BE2C (cell line): ENCODE measurements at regions not wholly inside any gene's neighbourhood (a gene's known extent, or its start where the extent isn't known, plus 50 kb on each side); places are given as distances from the start of the nearest gene placed in this dataset.

Source experiments
- DNase-seq: peaks from one replicate; pipeline ENCODE4 v3.0.0-alpha.2; 2020
- H3K27me3 ChIP-seq: fragments of 250-450 bp; sonication (Bioruptor Pico); 2 replicates; pipeline ENCODE4 v1.5.1; 2020; ENCODE audit warnings: mild to moderate bottlenecking
- H3K36me3 ChIP-seq: fragments of 250-450 bp; sonication (Bioruptor Pico); 2 replicates; pipeline ENCODE4 v1.5.1; 2020; ENCODE audit warnings: mild to moderate bottlenecking
- H3K4me1 ChIP-seq: fragments of 250-450 bp; sonication (Bioruptor Pico); 2 replicates; pipeline ENCODE4 v1.5.1; 2020
- H3K4me3 ChIP-seq: 2 replicates; pipeline ENCODE4 v1.5.1; 2011; ENCODE audit warnings: low read depth, low read length
- H3K9me3 ChIP-seq: fragments of 250-450 bp; sonication (Bioruptor Pico); 2 replicates; pipeline ENCODE4 v1.5.1; 2020
- TF ChIP-seq, protein P1 (sequence below): IDR thresholded peaks from 2 replicates; pipeline ENCODE4 v1.5.1; 2012; ENCODE audit warnings: mild to moderate bottlenecking, low read depth, low read length

DNA sequence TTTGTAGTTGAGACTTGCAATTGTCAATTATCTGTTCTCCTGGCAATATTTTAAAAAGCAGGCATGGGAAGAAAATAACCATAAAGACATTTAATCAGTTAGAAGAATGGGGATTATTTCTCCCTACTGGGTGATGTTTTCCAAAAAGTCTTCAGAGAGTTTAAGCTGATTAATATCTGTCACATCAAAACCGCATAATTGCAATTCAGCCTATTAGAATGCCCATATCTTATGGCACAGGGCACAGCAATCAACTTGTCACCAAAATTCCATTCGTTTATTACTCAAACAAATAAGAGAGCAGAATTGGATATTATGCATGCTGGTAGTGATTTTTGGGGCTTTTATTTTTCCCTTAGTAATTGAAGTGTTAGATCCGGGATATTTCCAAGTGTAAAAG, 218.7 kb downstream of the RNF144B start:
- Histone ChIP-seq H3K9me3 (no peaks in the 10 kb centered on the region), H3K27me3 (no peaks in the 10 kb centered on the region), H3K4me1 (no peaks in the 10 kb centered on the region), H3K36me3 (no peaks in the 10 kb centered on the region), H3K4me3 (no peak overlapping the region)
- TF ChIP-seq, protein P1, sequence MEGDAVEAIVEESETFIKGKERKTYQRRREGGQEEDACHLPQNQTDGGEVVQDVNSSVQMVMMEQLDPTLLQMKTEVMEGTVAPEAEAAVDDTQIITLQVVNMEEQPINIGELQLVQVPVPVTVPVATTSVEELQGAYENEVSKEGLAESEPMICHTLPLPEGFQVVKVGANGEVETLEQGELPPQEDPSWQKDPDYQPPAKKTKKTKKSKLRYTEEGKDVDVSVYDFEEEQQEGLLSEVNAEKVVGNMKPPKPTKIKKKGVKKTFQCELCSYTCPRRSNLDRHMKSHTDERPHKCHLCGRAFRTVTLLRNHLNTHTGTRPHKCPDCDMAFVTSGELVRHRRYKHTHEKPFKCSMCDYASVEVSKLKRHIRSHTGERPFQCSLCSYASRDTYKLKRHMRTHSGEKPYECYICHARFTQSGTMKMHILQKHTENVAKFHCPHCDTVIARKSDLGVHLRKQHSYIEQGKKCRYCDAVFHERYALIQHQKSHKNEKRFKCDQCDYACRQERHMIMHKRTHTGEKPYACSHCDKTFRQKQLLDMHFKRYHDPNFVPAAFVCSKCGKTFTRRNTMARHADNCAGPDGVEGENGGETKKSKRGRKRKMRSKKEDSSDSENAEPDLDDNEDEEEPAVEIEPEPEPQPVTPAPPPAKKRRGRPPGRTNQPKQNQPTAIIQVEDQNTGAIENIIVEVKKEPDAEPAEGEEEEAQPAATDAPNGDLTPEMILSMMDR, result no peak
- DNase-seq, result no peak

DNA sequence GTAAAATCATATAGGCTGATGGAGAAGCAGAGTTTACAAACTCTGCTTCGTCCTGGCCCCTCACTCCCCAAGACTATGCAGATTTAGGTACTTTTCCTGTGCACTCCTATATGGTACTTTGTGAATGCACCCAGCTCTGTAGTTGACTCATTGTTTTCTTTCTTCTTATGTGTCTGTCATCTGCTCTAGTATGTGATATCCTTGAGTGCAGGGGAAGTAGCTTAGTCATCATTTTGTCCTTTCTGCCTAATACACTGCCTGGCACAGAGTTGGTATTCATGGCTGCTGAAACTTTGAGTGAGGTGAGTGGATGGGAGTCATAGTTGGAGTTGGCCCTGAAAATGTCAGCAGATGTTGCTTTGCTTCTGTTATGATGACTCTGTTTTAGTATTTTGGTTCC, 222.6 kb downstream of the RNF144B start:
- no peak for DNase-seq
- no peaks in the 10 kb centered on the region for H3K27me3 ChIP-seq
- no peaks in the 10 kb centered on the region for H3K9me3 ChIP-seq
- H3K4me3 ChIP-seq, result no peak overlapping the region
- TF ChIP-seq, protein P1, result no peak
- no peaks in the 10 kb centered on the region for H3K4me1 ChIP-seq
- H3K36me3 ChIP-seq, result no peaks in the 10 kb centered on the region

DNA sequence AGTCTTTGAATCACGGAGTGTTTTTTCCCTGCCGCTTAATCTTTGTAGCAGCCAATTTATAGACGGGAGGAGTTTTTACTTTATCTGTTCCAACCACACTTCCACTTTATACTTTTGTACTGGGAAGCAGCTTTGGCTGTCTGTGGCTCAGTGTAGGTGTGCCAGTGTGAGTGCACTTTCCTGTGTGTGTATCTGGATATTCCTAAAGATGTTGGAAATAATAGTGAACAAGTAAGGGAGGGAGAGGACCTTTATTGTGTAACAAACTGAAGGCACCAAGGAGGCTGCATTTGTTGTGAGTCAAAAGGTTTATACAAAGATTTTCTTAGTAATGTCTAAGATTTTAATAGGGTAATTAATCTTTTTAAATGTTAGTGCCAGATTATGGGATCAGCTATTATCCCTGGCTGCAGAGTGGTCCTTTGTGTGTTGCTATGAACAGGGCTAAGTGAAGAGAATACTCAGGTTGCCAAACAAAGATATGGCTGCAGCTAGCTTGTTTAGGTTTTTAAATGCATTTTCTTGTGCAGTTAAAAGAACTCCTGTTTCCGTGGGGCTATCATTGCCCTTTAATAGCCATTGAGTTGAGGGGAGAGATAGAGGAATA, 226.3 kb downstream of the RNF144B start:
- Histone ChIP-seq H3K27me3 (no peaks in the 10 kb centered on the region), H3K4me3 (no peak overlapping the region)
- TF ChIP-seq, protein P1, result no peak

DNA sequence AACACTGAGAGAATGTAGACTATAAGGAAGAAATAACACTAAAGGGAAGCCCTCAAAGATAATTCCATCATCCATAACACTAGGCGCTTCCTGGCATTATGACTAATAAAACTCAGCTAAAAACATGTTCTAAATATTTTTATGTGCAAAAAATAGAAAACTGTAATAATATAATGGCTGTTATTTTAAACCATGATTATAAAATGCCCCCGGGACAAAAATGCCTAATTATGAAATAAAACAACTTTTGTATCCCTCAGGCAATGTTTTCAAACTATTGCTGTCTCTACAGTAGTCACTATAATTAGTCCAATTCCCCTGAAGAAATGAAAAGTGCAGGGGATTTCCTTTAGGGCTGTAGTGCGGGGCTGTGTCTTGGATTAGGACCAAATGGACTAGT, 242.4 kb downstream of the RNF144B start:
- DNase-seq, result no peak
- TF ChIP-seq, protein P1, result no peak
- H3K9me3 ChIP-seq, result no peaks in the 10 kb centered on the region
- H3K27me3 ChIP-seq, result no peaks in the 10 kb centered on the region
- no peaks in the 10 kb centered on the region for H3K36me3 ChIP-seq
- no peaks in the 10 kb centered on the region for H3K4me1 ChIP-seq
- no peak overlapping the region for H3K4me3 ChIP-seq

More for the DNA sequence above, 226.3 kb downstream of the RNF144B start:
- H3K9me3 ChIP-seq, result no peaks in the 10 kb centered on the region
- no peak for DNase-seq
- H3K4me1 ChIP-seq, result no peaks in the 10 kb centered on the region
- no peaks in the 10 kb centered on the region for H3K36me3 ChIP-seq

DNA sequence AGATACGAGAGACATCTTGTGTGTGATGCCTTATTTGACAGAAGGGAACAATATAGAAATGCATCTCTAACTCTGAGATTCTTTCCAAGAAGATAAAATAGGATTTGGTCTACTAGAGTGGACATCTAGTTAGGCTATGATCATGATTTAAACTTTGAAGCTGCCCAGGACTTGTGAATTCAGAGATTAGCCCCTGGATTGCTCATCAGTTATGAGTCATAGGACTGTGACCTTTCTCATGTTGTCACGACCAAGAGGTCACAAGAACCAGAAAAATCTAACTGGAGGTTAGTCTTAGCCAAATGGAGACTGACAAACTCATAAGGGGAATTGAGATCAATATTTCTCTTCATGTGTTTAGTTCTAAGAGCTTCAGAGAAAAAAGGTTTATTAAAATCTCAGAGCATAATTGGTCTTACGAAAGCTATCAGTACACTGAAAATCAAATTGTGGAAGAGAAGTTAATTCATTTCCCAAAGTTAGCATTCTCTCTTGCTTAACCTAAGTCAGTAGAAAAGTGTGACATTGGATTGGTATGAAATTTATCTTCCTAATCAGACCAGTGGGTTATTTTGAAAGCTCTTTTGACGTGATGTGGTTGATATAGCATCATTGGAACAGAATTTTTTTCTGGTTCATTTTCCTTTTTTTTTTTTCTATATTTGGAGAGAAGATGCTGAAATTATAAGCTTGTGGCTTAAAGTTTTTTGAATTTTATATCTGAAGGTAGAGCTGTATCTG, 245.7 kb downstream of the RNF144B start:
- TF ChIP-seq, protein P1, result no peak
- Histone ChIP-seq H3K27me3 (no peaks in the 10 kb centered on the region), H3K4me3 (no peak overlapping the region), H3K4me1 (no peaks in the 10 kb centered on the region), H3K36me3 (no peaks in the 10 kb centered on the region), H3K9me3 (no peaks in the 10 kb centered on the region)
- DNase-seq, result no peak

DNA sequence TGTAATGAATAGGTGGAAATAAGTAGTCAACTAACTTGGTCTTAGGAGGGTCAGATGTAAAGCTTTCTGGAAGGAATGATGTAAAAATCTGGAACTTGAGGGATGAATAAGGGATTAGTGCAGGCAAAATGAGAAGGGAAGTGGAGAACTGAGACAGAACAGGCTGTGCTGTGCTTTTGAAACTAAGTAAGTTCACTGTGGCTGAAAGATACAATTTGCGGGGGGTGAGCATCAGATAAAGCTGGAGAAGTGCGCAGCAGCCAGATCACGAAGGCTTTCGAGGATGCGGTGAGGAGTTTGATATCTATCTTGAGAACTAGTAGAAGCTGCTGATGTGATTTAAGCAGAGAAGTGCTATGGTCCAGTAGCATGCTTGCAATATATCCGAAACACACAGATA, 247.8 kb downstream of the RNF144B start:
- TF ChIP-seq, protein P1, result no peak
- Histone ChIP-seq H3K36me3 (no peaks in the 10 kb centered on the region), H3K4me1 (no peaks in the 10 kb centered on the region), H3K4me3 (no peak overlapping the region), H3K9me3 (no peaks in the 10 kb centered on the region), H3K27me3 (no peaks in the 10 kb centered on the region)
- DNase-seq, result no peak
